ENCODE measurements at regions not wholly inside any gene's neighbourhood (a gene's known extent, or its start where the extent isn't known, plus 50 kb on each side); places are given as distances from the start of the nearest gene placed in this dataset.

GRCh38 chr2:19138264-19138825 is 220.1 kb downstream of the OSR1 start:
- no peak for DNase-seq (ENCODE audit: low read depth in 3 of 3)

- DNase-seq (ENCODE audit: low read depth in 3 of 3): no peak
Measured at GRCh38 chr2:19137433-19137832, 221.0 kb downstream of the OSR1 start.

DNA sequence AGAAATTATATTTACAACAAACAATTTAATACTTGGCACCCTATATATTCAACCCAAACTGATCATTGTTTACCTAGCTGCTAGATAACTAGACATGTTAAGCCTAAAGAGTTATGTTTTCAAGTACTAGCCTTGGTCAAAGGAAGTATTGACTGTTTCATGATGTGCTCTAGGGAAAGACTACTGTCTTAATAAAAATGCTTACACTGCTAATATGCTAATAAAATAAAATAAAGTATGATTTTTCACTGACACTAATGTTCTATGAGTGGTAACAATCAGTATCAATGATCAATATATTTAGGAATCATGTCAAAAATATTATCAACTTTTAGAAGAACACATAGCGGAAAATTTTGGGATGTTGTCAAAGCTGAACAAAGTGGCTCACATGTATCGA is 225.5 kb downstream of the OSR1 start:
- DNase-seq (ENCODE audit: low read depth in 3 of 3): no peak

GRCh38 chr2:19131871-19132270 is 226.6 kb downstream of the OSR1 start:
- DNase-seq (ENCODE audit: low read depth in 3 of 3): no peak

DNA sequence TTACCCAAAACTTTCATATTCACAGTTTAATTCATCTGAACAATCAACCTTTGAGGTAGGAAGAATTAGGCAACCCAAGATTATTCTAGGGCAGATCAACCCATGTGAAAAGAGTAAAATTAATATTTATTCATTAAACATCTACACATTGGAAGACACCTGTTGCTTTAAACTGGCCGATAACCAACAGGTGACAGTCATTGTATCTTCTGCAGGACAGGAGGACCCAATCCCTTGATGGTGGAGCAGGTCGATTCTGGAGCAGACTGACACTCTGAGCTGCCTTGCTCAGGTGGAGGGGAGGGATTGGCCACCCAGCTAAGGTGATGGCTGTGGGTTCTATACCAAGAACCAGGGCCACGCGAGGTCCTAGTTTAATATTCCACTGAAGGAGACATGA is 230.3 kb downstream of the OSR1 start:
- DNase-seq (ENCODE audit: low read depth in 3 of 3): no peak

GRCh38 chr2:19127616-19128015 is 230.8 kb downstream of the OSR1 start:
- DNase-seq (ENCODE audit: low read depth in 3 of 3): no peak

- DNase-seq (ENCODE audit: low read depth in 3 of 3): no peak
Measured at GRCh38 chr2:19125901-19126680, 232.3 kb downstream of the OSR1 start.

DNA sequence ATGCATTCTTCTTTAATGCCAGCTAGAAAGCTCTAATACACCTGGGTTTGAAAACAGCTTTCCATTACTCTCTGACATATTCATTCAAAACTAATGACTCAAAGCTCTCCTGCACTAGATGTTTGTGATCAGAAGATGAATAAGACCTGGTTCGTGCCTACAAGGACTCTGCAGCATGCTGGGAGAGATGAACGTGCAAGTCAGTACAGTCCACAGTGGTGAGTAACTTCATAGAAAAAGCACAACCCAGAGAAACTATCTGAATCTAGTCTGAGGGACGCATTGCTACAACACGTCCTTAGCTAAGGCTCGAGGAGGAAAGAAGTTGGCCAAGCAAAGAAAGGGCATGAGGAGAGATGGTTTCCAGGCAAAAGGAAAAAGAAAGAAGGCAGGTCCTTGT is 234.3 kb downstream of the OSR1 start:
- no peak for DNase-seq (ENCODE audit: low read depth in 3 of 3)

- DNase-seq (ENCODE audit: low read depth in 3 of 3): no peak
Measured at GRCh38 chr2:19123556-19123955, 234.9 kb downstream of the OSR1 start.

- no peak for DNase-seq (ENCODE audit: low read depth in 3 of 3)
Measured at GRCh38 chr2:19122220-19122619, 236.2 kb downstream of the OSR1 start.

GRCh38 chr2:19120941-19121750 is 237.3 kb downstream of the OSR1 start:
- DNase-seq (ENCODE audit: low read depth in 3 of 3): no peak

DNA sequence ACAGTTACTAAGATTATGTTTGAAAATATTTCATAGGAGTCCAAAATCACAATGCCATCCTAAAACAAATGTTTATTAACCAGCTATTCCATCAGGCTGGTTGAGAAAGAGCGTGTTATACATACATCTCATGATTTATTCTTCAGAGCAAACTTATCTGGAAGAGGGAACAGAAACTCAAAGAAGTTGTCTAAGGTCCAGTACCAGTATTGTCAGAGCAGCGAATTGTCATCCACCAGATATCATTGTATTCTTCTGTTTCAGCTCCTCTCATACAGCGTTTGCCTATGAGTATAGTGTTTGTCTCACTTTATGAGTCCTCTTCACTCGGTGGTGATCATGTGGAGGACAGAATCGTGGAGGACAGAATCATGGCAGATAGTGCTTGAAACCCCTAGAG is 238.2 kb downstream of the OSR1 start:
- DNase-seq (ENCODE audit: low read depth in 3 of 3): no peak

DNA sequence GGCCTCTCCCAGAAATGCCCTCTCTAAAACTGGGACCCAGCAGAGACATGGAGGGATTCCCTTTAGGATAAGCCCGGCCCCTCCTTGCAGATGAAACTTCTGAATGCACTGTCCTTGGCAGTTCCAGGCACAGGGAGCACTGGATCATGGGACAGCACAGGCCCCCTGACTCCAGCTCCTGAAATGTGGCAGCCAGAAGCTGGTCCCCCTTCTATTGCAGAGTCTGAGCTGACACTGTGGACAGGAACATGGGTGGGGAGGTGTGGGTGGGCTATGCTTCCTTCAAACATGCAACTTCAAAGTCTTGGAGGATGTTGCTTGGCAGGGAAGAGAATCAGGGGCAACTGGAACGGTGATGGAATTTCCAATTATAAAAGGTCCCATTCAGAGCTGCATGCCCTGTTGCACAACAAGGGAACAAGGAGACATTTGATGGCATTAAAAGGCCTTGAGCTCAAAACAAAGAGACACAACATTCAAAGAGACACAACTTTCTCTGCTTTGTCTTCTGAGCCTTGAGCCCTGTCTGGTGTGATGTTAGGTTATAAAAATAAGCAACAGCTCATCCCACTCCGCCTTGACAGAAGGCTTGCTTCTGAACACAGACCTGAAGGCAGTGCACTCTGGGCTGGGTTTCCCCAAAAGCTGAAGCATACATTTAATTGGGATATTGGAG is 239.0 kb downstream of the OSR1 start:
- DNase-seq (ENCODE audit: low read depth in 3 of 3): no peak

- no peak for DNase-seq (ENCODE audit: low read depth in 3 of 3)
Measured at GRCh38 chr2:19116918-19117317, 241.5 kb downstream of the OSR1 start.

DNA sequence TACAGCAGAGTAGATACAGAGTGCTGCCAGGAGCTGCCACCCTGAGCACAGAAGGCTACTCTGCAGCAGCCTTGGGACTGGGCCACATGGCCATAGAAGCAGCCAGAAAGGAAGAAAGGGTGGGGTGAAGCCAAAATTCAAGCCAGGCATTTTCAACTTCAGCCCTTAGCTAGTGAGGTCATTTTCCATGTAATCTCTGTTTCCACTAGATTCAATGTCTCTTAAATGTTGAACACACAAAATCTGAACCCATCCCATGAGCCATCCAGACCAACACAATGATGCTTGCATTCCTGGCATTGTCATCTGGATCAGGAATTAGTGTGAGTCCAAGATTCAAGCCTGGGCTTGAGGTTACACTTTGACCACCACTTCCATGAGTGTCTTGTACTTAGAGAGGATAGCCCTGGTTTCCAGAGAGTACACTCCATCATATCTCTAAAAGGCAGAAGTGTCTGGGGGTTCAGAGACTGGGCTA is 243.6 kb downstream of the OSR1 start:
- no peak for DNase-seq (ENCODE audit: low read depth in 3 of 3)

DNA sequence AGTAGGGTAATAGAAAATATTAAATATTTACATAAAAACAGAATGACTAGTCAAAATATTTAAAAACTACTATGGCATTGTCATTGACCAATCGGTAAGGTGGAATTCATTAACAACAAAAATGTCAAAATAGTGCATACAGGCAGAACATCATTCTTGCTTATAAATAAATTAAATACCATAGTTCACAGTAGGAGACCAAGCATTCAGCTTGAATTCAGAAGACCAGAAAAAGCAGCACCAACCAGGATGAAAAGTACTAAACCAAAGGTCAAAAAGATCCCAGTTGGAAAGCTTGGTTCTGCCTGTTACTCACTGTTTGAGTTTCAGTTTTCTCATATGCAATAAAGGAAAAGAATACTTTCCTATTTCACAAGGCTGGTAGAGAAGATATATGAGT is 244.3 kb downstream of the OSR1 start:
- DNase-seq (ENCODE audit: low read depth in 3 of 3): no peak

GRCh38 chr2:19111354-19111753 is 247.1 kb downstream of the OSR1 start:
- no peak for DNase-seq (ENCODE audit: low read depth in 3 of 3)

- DNase-seq (ENCODE audit: low read depth in 3 of 3): no peak
Measured at GRCh38 chr2:19109518-19109917, 248.9 kb downstream of the OSR1 start.

- DNase-seq (ENCODE audit: low read depth in 3 of 3): no peak
Measured at GRCh38 chr2:19106376-19106775, 252.0 kb downstream of the OSR1 start.

DNA sequence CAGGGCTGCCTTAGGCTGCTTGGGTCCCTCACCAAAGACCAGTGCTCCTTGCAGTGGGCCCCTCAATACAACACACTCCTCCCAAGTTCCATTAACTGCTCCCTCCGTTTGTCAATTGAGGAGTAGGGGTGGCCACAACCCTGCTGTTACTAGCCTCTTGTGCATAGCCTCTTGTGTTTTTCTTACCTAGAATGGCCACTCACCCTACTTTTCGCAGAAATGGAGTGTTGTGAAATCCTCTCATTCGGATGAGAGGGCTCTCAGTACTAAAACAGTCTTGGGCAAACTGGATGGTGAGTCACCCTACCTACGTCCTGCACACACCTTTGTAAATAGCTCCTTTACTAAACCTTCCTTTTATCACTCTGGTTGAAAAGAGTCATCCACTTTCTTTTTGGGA is 253.9 kb downstream of the OSR1 start:
- DNase-seq (ENCODE audit: low read depth in 3 of 3): no peak

GRCh38 chr2:19102696-19103423 is 255.6 kb downstream of the OSR1 start:
- DNase-seq (ENCODE audit: low read depth in 3 of 3): no peak

- no peak for DNase-seq (ENCODE audit: low read depth in 3 of 3)
Measured at GRCh38 chr2:19101968-19102367, 256.5 kb downstream of the OSR1 start.
